ENCODE measurements at regions not wholly inside any gene's neighbourhood (a gene's known extent, or its start where the extent isn't known, plus 50 kb on each side); places are given as distances from the start of the nearest gene placed in this dataset.

- Histone ChIP-seq H3K27ac (ENCODE audit: control insufficient read depth, insufficient read depth) (no peak overlapping the region), H2AFZ (ENCODE audit: control insufficient read depth, low read depth, low read length) (no peak overlapping the region), H3K79me2 (ENCODE audit: control insufficient read depth, insufficient read depth, low read length) (no peaks in the 10 kb centered on the region), H3K4me2 (ENCODE audit: control insufficient read depth, insufficient read depth) (no peak overlapping the region), H3K27me3 (replicated peaks in 1 of 2; ENCODE audit: control insufficient read depth in 2 of 2, insufficient read depth in 2 of 2, low read length in 1 of 2) (peaks cover 0 to 3% of the 10 kb centered on the region in 2 experiments; a peak in 2 of 4 replicates), H3K36me3 (ENCODE audit: control insufficient read depth in 2 of 2, insufficient read depth in 2 of 2, low read length in 1 of 2) (no peaks in the 10 kb centered on the region), H3K9me3 (replicated peaks; ENCODE audit: control insufficient read depth, insufficient read depth, low read length) (no peaks in the 10 kb centered on the region), H3K4me1 (ENCODE audit: control insufficient read depth, insufficient read depth, low read length) (no peaks in the 10 kb centered on the region), H4K20me1 (ENCODE audit: control insufficient read depth, insufficient read depth) (no peaks in the 10 kb centered on the region), H3K9ac (ENCODE audit: control insufficient read depth, insufficient read depth, low read length) (no peak overlapping the region), H3K4me3 (no peak overlapping the region)
- ChIA-PET SMC1A (ENCODE audit: uncharacterized antibody, unreplicated experiment) (interaction anchor here (1.0 to 1.1 kb wide), 2 partner anchors 13 to 322 kb away, joined by 3 to 4 read pairs; no protein-coding TSS in a partner anchor), RAD21 (ENCODE audit: unreplicated experiment) (interaction anchor here (0.5 kb wide), 1 partner anchor 845 kb away, joined by 3 read pairs; no protein-coding TSS in a partner anchor), CTCF (interaction anchor here (0.6 to 1.2 kb wide), 2 partner anchors 15 to 683 kb away, joined by 3 to 6 read pairs; no protein-coding TSS in a partner anchor), POLR2A (no interaction called here)
- in situ Hi-C loops (cut with MboI) = no loop called here
- ATAC-seq (no peak), DNase-seq (ENCODE audit: low read depth, low spot score) (no peak), FAIRE-seq (no peak)
- intact Hi-C loops (cut with micrococcal nuclease; ENCODE audit: unreplicated experiment) = no loop called here
- BruUV-seq (replicated peaks) = no TSS peak
- 38% methylated on average over 7 of the region's 7 CpGs for WGBS (ENCODE audit: insufficient coverage, insufficient replicate concordance, low lambda C conversion rate, missing lambda C conversion rate)
- TF ChIP-seq CBX3 (IDR thresholded peaks at IDR 0.05; ENCODE audit: borderline replicate concordance, low read depth) (no peak), ZNF217 (IDR thresholded peaks at IDR 0.05) (no peak), NFYB (IDR thresholded peaks at IDR 0.05; ENCODE audit: insufficient read depth, low read depth, low read length) (no peak), HSF1 (IDR thresholded peaks at IDR 0.05; ENCODE audit: low read depth, low read length) (no peak), KLF5 (IDR thresholded peaks at IDR 0.05; ENCODE audit: partially characterized antibody) (no peak), RAD51 (IDR thresholded peaks at IDR 0.05) (no peak), NR2C1 (IDR thresholded peaks at IDR 0.05) (no peak), IKZF1 (conservative IDR thresholded peaks at IDR 0.05) (no peak), ZBTB11 (CRISPR knock-in tag; IDR thresholded peaks at IDR 0.05) (no peak)
- TF ChIP-seq, protein P1, sequence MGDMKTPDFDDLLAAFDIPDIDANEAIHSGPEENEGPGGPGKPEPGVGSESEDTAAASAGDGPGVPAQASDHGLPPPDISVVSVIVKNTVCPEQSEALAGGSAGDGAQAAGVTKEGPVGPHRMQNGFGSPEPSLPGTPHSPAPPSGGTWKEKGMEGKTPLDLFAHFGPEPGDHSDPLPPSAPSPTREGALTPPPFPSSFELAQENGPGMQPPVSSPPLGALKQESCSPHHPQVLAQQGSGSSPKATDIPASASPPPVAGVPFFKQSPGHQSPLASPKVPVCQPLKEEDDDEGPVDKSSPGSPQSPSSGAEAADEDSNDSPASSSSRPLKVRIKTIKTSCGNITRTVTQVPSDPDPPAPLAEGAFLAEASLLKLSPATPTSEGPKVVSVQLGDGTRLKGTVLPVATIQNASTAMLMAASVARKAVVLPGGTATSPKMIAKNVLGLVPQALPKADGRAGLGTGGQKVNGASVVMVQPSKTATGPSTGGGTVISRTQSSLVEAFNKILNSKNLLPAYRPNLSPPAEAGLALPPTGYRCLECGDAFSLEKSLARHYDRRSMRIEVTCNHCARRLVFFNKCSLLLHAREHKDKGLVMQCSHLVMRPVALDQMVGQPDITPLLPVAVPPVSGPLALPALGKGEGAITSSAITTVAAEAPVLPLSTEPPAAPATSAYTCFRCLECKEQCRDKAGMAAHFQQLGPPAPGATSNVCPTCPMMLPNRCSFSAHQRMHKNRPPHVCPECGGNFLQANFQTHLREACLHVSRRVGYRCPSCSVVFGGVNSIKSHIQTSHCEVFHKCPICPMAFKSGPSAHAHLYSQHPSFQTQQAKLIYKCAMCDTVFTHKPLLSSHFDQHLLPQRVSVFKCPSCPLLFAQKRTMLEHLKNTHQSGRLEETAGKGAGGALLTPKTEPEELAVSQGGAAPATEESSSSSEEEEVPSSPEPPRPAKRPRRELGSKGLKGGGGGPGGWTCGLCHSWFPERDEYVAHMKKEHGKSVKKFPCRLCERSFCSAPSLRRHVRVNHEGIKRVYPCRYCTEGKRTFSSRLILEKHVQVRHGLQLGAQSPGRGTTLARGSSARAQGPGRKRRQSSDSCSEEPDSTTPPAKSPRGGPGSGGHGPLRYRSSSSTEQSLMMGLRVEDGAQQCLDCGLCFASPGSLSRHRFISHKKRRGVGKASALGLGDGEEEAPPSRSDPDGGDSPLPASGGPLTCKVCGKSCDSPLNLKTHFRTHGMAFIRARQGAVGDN (IDR thresholded peaks at IDR 0.05) = no peak
- TF ChIP-seq, protein P2, sequence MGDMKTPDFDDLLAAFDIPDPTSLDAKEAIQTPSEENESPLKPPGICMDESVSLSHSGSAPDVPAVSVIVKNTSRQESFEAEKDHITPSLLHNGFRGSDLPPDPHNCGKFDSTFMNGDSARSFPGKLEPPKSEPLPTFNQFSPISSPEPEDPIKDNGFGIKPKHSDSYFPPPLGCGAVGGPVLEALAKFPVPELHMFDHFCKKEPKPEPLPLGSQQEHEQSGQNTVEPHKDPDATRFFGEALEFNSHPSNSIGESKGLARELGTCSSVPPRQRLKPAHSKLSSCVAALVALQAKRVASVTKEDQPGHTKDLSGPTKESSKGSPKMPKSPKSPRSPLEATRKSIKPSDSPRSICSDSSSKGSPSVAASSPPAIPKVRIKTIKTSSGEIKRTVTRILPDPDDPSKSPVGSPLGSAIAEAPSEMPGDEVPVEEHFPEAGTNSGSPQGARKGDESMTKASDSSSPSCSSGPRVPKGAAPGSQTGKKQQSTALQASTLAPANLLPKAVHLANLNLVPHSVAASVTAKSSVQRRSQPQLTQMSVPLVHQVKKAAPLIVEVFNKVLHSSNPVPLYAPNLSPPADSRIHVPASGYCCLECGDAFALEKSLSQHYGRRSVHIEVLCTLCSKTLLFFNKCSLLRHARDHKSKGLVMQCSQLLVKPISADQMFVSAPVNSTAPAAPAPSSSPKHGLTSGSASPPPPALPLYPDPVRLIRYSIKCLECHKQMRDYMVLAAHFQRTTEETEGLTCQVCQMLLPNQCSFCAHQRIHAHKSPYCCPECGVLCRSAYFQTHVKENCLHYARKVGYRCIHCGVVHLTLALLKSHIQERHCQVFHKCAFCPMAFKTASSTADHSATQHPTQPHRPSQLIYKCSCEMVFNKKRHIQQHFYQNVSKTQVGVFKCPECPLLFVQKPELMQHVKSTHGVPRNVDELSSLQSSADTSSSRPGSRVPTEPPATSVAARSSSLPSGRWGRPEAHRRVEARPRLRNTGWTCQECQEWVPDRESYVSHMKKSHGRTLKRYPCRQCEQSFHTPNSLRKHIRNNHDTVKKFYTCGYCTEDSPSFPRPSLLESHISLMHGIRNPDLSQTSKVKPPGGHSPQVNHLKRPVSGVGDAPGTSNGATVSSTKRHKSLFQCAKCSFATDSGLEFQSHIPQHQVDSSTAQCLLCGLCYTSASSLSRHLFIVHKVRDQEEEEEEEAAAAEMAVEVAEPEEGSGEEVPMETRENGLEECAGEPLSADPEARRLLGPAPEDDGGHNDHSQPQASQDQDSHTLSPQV (IDR thresholded peaks at IDR 0.05) = no peak
Observed at GRCh38 chr5:167725741-167726140, 565.7 kb upstream of the WWC1 start.

Measured in GM12878 (cell line).